Coronary artery (tissue), 2 donors: ENCODE measurements at regions not wholly inside any gene's neighbourhood (a gene's known extent, or its start where the extent isn't known, plus 50 kb on each side); places are given as distances from the start of the nearest gene placed in this dataset.

Source experiments
- DNase-seq: peaks from one replicate; pipeline ENCODE4 v3.0.0-alpha.2; 2017; ENCODE audit warnings: low spot score
- H3K27ac ChIP-seq, 2 donors: fragments of 200-600 bp; sonication (generic); one replicate each; pipeline ENCODE4 v1.5.1; 2016 to 2019
- H3K4me3 ChIP-seq: fragments of 200-600 bp; sonication (generic); 2 replicates; pipeline ENCODE4 v1.5.1; 2016; ENCODE audit warnings: mild to moderate bottlenecking, moderate library complexity
- TF ChIP-seq, protein P1 (sequence below): fragments of 200-600 bp; sonication (generic); IDR thresholded peaks from one replicate; pipeline ENCODE4 v1.5.1; 2019; ENCODE audit warnings: antibody characterized with exemption

DNA sequence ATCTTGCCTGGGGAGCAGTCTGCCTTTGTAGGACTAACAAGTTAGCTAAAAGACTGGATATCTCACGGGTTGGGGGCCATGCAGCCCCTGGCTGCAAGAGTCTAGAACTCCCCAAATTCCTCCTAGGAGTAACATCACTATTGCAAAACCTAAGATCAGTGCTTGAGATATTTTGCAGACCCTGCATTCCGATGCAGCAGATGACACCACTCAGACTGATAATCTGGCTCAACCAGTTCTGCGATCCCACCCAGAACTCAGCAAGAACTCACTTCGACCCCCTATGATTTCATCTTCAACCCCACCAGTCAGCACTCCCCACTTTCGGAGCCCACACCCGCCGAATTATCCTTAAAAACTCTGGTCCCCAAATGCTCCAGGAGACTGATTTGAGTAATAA lies 834.0 kb downstream of the C4orf33 start:
- no peak for DNase-seq

GRCh38 chr4:129950217-129950616 lies 854.3 kb downstream of the C4orf33 start:
- no peak overlapping the region for H3K4me3 ChIP-seq
- no peak for DNase-seq
- TF ChIP-seq, protein P1, sequence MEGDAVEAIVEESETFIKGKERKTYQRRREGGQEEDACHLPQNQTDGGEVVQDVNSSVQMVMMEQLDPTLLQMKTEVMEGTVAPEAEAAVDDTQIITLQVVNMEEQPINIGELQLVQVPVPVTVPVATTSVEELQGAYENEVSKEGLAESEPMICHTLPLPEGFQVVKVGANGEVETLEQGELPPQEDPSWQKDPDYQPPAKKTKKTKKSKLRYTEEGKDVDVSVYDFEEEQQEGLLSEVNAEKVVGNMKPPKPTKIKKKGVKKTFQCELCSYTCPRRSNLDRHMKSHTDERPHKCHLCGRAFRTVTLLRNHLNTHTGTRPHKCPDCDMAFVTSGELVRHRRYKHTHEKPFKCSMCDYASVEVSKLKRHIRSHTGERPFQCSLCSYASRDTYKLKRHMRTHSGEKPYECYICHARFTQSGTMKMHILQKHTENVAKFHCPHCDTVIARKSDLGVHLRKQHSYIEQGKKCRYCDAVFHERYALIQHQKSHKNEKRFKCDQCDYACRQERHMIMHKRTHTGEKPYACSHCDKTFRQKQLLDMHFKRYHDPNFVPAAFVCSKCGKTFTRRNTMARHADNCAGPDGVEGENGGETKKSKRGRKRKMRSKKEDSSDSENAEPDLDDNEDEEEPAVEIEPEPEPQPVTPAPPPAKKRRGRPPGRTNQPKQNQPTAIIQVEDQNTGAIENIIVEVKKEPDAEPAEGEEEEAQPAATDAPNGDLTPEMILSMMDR, result no peak
- no peak overlapping the region for H3K27ac ChIP-seq

More for the DNA sequence above, 834.0 kb downstream of the C4orf33 start:
- TF ChIP-seq, protein P1, result no peak
- Histone ChIP-seq H3K4me3 (no peak overlapping the region), H3K27ac (no peak overlapping the region)

DNA sequence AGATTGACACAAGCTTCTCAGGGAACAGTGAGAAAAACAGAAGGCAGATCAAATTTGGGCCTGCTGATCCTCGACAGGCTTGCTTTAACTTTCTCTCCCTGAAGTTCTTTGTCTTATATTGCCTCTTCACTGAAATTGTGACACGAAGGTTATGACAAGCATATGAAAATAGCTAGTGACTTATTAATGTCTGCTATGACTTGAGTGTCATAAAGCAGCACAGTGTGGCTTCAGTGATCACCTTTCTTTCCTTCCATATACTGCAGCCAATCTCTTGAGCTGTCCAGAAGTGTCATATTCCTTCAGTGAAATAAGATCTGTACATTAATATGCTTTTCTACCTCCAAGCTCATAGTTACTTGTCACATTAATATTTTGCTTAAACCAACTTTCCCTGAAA lies 870.2 kb downstream of the C4orf33 start:
- H3K27ac ChIP-seq, result no peak overlapping the region
- no peak overlapping the region for H3K4me3 ChIP-seq
- TF ChIP-seq, protein P1, result no peak
- DNase-seq, result no peak

- Histone ChIP-seq H3K27ac (no peak overlapping the region), H3K4me3 (no peak overlapping the region)
- TF ChIP-seq, protein P1, result no peak
- no peak for DNase-seq
These were observed 872.4 kb downstream of the C4orf33 start for GRCh38 chr4:129968366-129968765.

DNA sequence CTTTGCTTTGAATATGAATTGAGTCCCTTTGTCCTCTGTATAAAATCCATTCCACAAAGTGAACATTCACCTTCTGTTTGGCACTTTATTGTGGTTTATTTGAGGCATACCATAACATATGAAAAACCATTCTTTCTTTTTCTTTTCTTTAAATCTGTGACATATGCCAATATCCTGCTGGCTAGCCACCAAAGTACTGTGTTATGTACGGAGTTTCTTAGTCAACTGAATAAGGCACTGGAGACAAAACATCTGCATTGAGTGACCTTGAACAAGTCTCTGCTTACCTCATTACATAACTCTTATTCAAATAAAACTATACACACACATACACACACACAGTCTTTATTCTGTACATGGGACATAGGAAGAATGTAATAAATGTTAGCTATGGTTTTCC lies 872.8 kb downstream of the C4orf33 start:
- Histone ChIP-seq H3K4me3 (no peak overlapping the region), H3K27ac (no peak overlapping the region)
- DNase-seq, result no peak
- TF ChIP-seq, protein P1, result no peak

DNA sequence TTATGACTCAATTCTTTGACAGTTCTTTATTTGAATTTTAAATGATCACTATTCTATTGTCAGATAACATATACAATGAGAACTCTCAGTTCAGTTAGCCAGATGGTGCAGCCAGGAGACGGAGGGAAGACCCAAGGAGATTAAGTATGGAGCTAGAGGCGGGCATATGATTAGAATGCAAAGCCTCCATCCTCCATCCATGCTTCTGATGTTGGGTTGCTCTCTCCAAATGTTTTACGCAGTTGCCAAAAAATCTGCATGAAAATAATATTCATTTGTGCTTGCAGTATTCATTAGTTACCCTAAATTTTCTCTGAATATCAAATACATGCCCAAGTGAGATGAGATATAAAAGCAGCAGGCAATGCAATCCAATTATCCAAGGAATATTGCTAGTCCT lies 874.8 kb downstream of the C4orf33 start:
- DNase-seq, result no peak
- no peak overlapping the region for H3K4me3 ChIP-seq
- TF ChIP-seq, protein P1, result no peak
- no peak overlapping the region for H3K27ac ChIP-seq

DNA sequence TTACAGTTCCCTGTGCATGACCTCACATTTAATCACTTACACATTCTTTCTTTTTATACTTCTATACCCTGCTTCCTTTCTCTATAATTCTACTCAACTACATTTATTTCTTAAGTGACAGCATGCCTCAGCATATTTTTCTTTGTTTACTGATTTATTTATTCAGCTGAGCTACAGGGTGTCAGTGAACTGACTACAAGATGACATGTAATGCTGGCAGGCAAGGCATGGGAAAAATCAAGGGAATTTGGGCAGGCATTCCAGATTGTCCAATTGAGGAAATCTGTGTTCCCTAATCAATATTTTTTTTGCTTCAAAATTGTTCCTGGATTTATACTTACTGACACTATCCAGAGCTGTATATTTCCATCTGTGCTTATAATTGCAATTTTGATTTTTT lies 875.5 kb downstream of the C4orf33 start:
- TF ChIP-seq, protein P1, result no peak
- no peak for DNase-seq
- no peak overlapping the region for H3K27ac ChIP-seq
- H3K4me3 ChIP-seq, result no peak overlapping the region
